NOMO-1 treated with DMSO at 0.1 percent for 48 hours (cell line): ENCODE measurements at regions not wholly inside any gene's neighbourhood (a gene's known extent, or its start where the extent isn't known, plus 50 kb on each side); places are given as distances from the start of the nearest gene placed in this dataset.
A peak's percentile ranks its signal among the peaks of the same experiment; 100 is the strongest.
"Not testable (repeated sequence)": the region's sequence is repeated elsewhere in the genome, so short reads cannot be mapped to it uniquely, and the experiment has no call there.

Experiments
- DNase-seq: peaks from one replicate; lab custom pipeline; 2025; ENCODE audit not compliant: unreplicated experiment; lab: John Stamatoyannopoulos, UW

GRCh38 chr3:152578769-152579168, 256.2 kb upstream of the P2RY1 start:
- no peak for DNase-seq

- no peak for DNase-seq
Measured at GRCh38 chr3:152581951-152582350, 253.0 kb upstream of the P2RY1 start.

- DNase-seq, result no peak
Measured at GRCh38 chr3:152583963-152584362, 251.0 kb upstream of the P2RY1 start.

- DNase-seq, result no peak
Measured at GRCh38 chr3:152586974-152587373, 248.0 kb upstream of the P2RY1 start.

DNA sequence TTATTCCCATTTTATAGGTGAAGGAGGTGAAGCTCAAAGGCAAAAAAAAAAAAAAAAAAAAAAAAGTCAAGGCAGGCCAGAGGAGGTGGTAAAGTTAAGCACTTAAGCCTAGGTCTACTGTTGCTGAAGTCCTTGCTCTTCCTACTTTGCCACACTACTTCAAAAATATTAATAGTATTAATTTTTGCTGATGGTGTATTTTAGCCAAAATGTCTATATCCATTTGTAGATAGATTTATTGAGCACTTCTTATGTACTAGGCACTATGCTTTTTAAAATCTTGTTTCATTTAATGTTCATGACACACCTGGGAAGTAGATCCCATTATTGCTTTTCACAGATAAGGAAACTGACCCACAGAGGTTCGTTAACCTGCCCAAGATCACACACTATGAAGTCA, 247.1 kb upstream of the P2RY1 start:
- DNase-seq, result no peak

DNA sequence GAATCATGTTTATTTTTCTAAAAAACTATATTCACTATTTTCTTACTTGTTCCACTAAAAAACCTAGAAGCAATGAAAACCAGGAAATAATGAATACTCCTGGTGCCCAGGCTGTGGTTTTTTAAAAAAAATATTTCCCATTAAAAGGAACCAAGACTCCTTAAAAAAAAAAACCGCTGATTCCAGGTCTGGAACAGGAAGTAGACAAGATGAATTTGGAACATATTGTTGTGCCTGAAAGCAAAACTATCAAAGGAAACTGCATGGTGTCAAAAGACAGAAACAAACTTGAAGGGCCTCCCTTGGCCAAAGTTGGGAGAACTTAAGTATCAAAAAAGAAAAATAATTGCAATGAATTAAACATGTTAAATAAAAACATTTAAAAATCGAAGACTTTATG, 245.3 kb upstream of the P2RY1 start:
- no peak for DNase-seq

DNA sequence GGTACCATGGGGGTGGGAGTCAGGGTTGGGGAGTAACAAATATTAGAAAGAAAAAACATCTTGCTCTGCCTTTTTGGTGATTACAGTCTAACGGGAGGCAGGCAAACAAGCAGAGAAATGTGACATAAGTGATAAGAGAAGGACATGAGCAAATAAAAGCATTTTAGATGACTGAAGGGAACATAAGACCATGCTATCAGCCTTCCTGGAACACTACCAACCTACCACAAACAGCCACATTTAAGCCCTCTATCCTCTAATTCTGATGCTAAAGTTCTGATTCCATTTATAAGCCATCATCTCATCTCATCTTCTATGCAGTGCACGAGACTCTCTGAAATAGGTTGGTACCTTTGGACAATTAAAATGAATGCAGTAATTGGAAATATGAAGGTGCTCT, 243.4 kb upstream of the P2RY1 start:
- DNase-seq, result no peak

- DNase-seq, result no peak
Measured at GRCh38 chr3:152593242-152593641, 241.7 kb upstream of the P2RY1 start.

DNA sequence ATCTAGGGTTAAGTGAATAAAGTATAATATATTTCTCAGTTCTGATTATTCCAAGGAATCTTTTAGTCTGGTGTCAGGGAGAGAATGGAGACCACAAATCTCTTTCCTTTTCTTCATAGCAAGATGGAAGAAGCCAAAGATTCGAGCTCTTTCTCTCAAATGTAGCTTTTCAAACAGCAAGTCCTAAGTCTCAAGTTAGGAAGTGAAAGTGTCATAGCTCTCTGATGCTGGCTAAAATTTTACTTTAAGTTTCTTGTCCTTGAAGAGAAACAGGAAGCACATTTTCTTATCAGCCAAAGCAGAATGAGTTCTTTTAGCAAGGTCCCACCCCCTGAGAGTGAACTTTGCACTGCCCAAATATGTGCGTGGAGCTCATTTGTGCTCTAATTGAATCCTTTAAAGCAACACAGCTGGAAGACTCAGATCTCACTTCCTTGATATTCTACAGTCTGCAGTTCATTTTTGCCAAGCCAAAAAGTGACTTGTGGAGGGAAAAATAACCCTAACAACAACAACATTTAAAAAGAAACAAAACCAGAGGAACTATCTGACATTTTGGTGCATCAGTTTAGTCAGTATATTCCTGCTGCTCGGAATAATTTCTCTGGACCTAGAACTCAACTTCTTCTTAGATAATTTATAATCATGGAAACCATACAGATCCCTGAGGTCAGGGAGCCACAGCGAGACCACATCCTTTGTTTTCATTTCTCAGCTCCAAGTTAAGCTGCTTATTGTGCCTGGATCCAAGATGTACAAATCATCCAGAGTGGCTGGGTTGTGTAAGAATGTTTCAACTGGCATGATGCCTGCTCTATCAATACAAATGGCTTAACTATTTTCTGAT, 238.7 kb upstream of the P2RY1 start:
- peak; percentile 100 for DNase-seq

- DNase-seq, result not testable (repeated sequence)
Measured at GRCh38 chr3:152596832-152597231, 238.1 kb upstream of the P2RY1 start.

DNA sequence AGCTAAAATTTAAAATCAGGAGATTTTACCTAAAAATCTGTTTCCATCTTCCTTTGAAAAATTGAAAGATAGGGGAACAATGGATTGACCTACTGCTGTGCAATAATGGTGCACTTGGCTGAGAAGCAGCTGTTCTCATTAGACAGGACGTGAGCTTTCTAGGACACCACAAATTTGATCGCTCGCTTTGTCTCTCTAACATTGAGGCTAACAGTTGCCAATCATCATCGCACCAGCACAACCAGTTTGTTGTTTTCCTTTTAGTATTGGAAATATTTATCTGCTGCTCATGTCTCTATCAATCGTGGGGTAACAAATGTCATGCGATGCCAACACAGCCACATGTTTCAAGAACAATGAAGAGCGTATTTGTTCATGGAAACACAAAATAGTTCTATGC, 228.8 kb upstream of the P2RY1 start:
- no peak for DNase-seq

- no peak for DNase-seq
Measured at GRCh38 chr3:152607179-152607578, 227.8 kb upstream of the P2RY1 start.

GRCh38 chr3:152608696-152609594, 226.0 kb upstream of the P2RY1 start:
- DNase-seq, result no peak

DNA sequence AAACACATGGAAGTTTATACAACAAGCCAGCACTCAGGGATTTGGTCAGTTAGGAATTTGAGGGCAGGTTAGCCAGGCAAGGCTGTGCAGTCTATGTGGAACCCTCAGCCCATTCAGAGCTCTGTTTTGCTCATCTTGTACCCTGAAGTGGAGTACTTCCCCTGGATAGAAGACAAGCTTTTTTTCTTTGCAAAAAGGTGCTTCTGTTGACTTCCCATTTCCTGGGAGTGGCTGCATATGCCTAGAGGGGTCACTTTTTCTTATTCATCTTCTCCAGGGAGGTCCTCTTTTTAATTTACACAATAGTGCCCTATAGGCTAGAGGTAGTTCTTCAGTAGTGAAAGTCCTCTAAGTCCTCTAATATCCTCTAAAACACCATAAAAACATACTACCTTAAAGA, 225.0 kb upstream of the P2RY1 start:
- no peak for DNase-seq

DNA sequence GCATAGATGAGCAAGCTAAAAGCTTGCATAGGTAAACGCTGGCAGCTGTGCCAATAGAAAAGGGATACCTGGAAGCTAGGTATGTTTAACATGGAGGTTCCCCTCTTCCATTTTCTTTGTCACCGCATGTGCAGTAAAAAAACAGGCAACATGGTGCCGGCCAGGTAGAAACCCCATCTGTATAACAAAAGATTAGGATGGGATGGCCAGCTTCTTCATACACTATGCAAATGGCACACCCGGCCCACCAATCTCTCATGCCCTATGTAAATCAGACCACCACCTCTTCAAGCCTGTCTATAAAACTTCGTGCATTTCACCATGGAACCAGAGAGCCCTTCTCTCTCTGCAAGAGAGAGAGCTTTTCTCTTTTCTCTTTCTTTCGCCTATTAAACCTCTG, 224.3 kb upstream of the P2RY1 start:
- DNase-seq, result no peak

DNA sequence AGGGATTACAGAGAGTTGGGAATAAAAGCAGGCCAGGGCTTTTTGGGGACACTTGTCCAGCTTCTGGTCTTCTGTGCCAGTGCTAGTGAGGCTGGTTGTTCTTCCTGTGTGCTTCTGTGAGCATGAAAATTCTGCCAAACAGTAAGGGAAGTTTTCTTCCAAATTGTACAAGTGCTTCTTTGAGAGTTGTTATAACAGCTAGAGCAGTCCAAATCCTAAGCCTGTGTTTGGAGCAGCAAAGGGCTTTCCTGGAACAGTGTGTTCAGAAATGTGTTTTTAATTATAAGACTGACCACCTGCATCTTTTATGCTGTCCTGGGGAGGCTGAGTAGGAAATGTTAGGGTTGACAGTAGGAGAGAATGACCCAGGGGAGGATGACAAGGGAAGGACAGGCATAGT, 223.0 kb upstream of the P2RY1 start:
- no peak for DNase-seq

DNA sequence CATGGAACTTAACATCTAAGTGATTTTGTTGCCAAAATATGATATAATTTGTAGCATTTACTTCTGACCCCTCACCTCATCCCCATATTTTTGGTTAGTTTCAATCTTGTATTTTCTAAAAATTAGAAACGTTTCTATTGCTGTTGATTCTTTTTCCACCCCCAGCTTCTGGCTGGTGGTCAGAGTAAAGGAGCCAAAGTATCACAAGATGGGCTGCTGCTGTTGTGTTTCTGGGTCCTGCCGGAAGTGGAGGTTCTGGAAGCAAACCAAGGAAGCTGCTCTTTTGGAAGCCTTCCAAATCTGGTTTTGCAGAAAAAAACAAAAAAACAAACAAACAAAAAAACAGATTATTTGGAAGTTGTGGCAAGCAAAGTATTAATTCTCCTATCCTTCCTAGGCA, 221.1 kb upstream of the P2RY1 start:
- DNase-seq, result no peak

GRCh38 chr3:152615681-152616080, 219.2 kb upstream of the P2RY1 start:
- peak; percentile 22 for DNase-seq

DNA sequence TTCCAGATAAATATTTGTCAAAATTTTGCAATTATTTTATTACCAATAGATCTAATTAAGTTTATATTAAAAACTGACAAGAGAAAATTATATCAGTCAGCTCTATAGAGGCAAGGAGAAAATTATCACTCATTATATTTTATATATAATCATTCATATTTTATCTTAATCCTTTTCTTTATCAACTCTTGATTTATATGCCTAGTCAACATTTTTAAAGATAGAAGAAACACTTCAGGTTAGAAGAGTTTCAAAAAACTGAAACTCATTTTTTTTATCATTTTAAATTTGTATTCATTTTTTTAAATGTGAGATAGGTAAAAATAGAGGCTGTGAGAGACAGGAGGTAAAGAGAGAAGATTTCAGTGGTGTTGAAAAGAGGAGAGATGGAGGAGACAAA, 217.3 kb upstream of the P2RY1 start:
- DNase-seq, result no peak

DNA sequence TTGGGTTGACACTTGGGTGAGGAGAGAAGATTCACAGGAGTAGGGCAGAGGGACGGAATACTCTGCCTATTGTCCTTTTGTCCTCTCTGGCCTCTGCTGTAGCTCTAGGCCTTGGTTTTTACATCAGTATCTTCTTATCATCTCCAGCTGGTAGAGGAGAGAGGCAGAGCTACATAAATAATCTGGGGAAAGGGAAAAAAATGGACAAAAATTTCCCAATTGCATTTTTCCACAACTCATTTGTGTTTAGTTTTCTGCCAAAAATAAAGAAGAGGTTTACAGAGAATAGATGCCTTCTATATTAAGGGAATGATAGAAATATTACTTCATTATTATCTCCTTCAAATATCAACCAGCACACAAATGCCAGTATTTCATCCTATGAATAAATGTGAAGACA, 216.4 kb upstream of the P2RY1 start:
- DNase-seq, result no peak

GRCh38 chr3:152619691-152620090, 215.2 kb upstream of the P2RY1 start:
- no peak for DNase-seq

- no peak for DNase-seq
Measured at GRCh38 chr3:152620395-152620794, 214.5 kb upstream of the P2RY1 start.
